ENCODE measurements at regions not wholly inside any gene's neighbourhood (a gene's known extent, or its start where the extent isn't known, plus 50 kb on each side); places are given as distances from the start of the nearest gene placed in this dataset.

DNA sequence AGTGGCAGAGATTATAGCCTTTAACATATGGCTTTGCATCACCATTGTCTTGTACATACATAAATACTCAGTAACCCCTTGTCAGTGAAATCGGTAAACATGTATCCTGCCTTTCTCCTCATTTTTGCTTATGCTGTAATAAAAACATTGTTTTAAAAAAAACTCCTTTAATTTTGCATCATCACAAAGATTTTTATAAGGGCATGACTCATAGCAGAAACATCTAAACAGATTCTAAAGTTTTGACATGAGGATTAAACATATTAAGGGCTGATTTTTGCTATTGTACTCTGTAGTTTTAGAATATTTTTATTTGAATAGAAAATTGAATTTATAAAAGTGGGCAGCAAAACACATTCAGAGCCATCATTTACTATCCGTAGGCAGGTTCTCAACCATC is 275.9 kb downstream of the ZIC4 start:
- intact Hi-C loops (cut with micrococcal nuclease) = no loop called here
- POLR2A ChIA-PET (ENCODE audit: partially characterized antibody) = no interaction called here
- H3K4me1 Mint-ChIP-seq = no peaks in the 10 kb centered on the region
- CTCF ChIA-PET (ENCODE audit: partially characterized antibody) = no interaction called here
- no peaks in the 10 kb centered on the region for H3K9me3 ChIP-seq (ENCODE audit: control insufficient read depth in 1 of 2, low read length in 2 of 2)
- H3K36me3 Mint-ChIP-seq = no peaks in the 10 kb centered on the region
- H3K27ac ChIP-seq (ENCODE audit: low read depth, low read length) = no peak overlapping the region
- no peak overlapping the region for H3K4me3 Mint-ChIP-seq
- no peak overlapping the region for H3K4me3 ChIP-seq (ENCODE audit: low read length in 2 of 2)
- H3K27me3 ChIP-seq (ENCODE audit: insufficient read depth, low read length) = no peaks in the 10 kb centered on the region
- no peaks in the 10 kb centered on the region for H3K27me3 Mint-ChIP-seq
- DNase-seq = no peak
- H3K4me1 ChIP-seq (ENCODE audit: insufficient read depth, low read length) = no peaks in the 10 kb centered on the region
- H3K27ac Mint-ChIP-seq = no peak overlapping the region
- H3K9me3 Mint-ChIP-seq = peaks cover 0 to 16% (median 12%) of the 10 kb centered on the region in 8 donors
- H3K36me3 ChIP-seq (ENCODE audit: insufficient read depth, low read length) = no peaks in the 10 kb centered on the region

DNA sequence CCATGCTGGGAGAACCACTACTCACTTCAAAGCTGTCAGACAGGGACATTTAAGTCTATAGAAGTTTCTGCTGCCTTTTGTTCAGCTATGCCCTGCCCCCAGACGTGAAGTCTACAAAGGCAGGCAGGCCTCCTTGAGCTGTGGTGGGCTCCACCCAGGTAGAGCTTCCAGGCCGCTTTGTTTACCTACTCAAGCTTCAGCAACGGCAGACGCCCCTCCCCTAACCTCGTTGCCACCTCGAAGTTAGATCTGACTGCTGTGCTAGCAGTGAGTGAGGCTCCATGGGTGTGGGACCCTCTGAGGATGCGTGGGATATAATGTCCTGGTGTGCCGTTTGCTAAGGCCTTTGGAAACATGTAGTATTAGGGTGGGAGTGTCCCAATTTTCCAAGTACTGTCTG is 276.7 kb downstream of the ZIC4 start:
- Mint-ChIP-seq H3K36me3 (no peaks in the 10 kb centered on the region), H3K9me3 (peaks cover 0 to 18% (median 11%) of the 10 kb centered on the region in 8 donors), H3K4me1 (no peaks in the 10 kb centered on the region), H3K27me3 (no peaks in the 10 kb centered on the region), H3K4me3 (no peak overlapping the region), H3K27ac (no peak overlapping the region)
- CTCF ChIA-PET (ENCODE audit: partially characterized antibody) = no interaction called here
- no peak overlapping the region for H3K27ac ChIP-seq (ENCODE audit: low read depth, low read length)
- H3K4me3 ChIP-seq (ENCODE audit: low read length in 2 of 2) = no peak overlapping the region
- H3K36me3 ChIP-seq (ENCODE audit: insufficient read depth, low read length) = no peaks in the 10 kb centered on the region
- H3K27me3 ChIP-seq (ENCODE audit: insufficient read depth, low read length) = no peaks in the 10 kb centered on the region
- DNase-seq = no peak
- no peaks in the 10 kb centered on the region for H3K9me3 ChIP-seq (ENCODE audit: control insufficient read depth in 1 of 2, low read length in 2 of 2)
- POLR2A ChIA-PET (ENCODE audit: partially characterized antibody) = no interaction called here
- no peaks in the 10 kb centered on the region for H3K4me1 ChIP-seq (ENCODE audit: insufficient read depth, low read length)
- intact Hi-C loops (cut with micrococcal nuclease) = no loop called here

- intact Hi-C loops (cut with micrococcal nuclease) = no loop called here
- H3K4me3 Mint-ChIP-seq = no peak overlapping the region
- H3K27ac Mint-ChIP-seq = no peak overlapping the region
- no peaks in the 10 kb centered on the region for H3K36me3 Mint-ChIP-seq
- no peak overlapping the region for H3K4me3 ChIP-seq (ENCODE audit: low read length in 2 of 2)
- H3K4me1 ChIP-seq (ENCODE audit: insufficient read depth, low read length) = no peaks in the 10 kb centered on the region
- ChIA-PET POLR2A (ENCODE audit: partially characterized antibody) (no interaction called here), CTCF (ENCODE audit: partially characterized antibody) (no interaction called here)
- H3K9me3 Mint-ChIP-seq = peaks cover 0 to 4% (median 3%) of the 10 kb centered on the region in 8 donors
- H3K27me3 Mint-ChIP-seq = no peaks in the 10 kb centered on the region
- no peaks in the 10 kb centered on the region for H3K4me1 Mint-ChIP-seq
- H3K27me3 ChIP-seq (ENCODE audit: insufficient read depth, low read length) = no peaks in the 10 kb centered on the region
- no peaks in the 10 kb centered on the region for H3K36me3 ChIP-seq (ENCODE audit: insufficient read depth, low read length)
- no peaks in the 10 kb centered on the region for H3K9me3 ChIP-seq (ENCODE audit: control insufficient read depth in 1 of 2, low read length in 2 of 2)
- no peak overlapping the region for H3K27ac ChIP-seq (ENCODE audit: low read depth, low read length)
- no peak for DNase-seq
Observed at GRCh38 chr3:147122350-147122749, 284.0 kb downstream of the ZIC4 start.

DNA sequence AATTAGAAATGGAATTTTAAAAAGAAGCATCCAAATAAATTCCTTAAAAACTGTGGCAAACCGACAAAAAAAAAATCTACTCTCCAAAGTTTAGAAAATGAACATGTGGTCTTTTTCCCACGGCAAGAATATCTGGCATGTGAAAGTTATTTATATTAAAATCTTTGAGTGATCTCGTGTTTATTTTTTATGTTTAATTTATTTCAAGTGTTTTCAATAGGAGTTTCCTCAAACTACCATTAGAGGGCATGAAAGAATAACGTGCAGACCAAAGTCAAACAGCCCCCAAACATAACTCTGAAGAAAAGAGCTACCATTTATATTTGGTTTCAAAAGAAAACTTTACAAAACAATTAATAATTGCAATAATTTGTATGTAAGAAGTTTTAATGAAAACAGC is 286.4 kb downstream of the ZIC4 start:
- ChIA-PET POLR2A (ENCODE audit: partially characterized antibody) (no interaction called here), CTCF (ENCODE audit: partially characterized antibody) (no interaction called here)
- H3K36me3 Mint-ChIP-seq = no peaks in the 10 kb centered on the region
- peaks cover 0 to 3% (median 0%) of the 10 kb centered on the region in 8 donors for H3K9me3 Mint-ChIP-seq
- H3K27ac Mint-ChIP-seq = no peak overlapping the region
- H3K27me3 Mint-ChIP-seq = no peaks in the 10 kb centered on the region
- no peak for DNase-seq
- Histone ChIP-seq H3K27me3 (ENCODE audit: insufficient read depth, low read length) (no peaks in the 10 kb centered on the region), H3K4me1 (ENCODE audit: insufficient read depth, low read length) (no peaks in the 10 kb centered on the region), H3K9me3 (ENCODE audit: control insufficient read depth in 1 of 2, low read length in 2 of 2) (no peaks in the 10 kb centered on the region), H3K4me3 (ENCODE audit: low read length in 2 of 2) (no peak overlapping the region), H3K27ac (ENCODE audit: low read depth, low read length) (no peak overlapping the region), H3K36me3 (ENCODE audit: insufficient read depth, low read length) (no peaks in the 10 kb centered on the region)
- no peak overlapping the region for H3K4me3 Mint-ChIP-seq
- intact Hi-C loops (cut with micrococcal nuclease) = no loop called here
- no peaks in the 10 kb centered on the region for H3K4me1 Mint-ChIP-seq

GRCh38 chr3:147119346-147119745 is 287.0 kb downstream of the ZIC4 start:
- CTCF ChIA-PET (ENCODE audit: partially characterized antibody) = no interaction called here
- H3K27me3 Mint-ChIP-seq = no peaks in the 10 kb centered on the region
- DNase-seq = no peak
- H3K36me3 Mint-ChIP-seq = no peaks in the 10 kb centered on the region
- POLR2A ChIA-PET (ENCODE audit: partially characterized antibody) = no interaction called here
- H3K4me3 Mint-ChIP-seq = no peak overlapping the region
- no peaks in the 10 kb centered on the region for H3K4me1 Mint-ChIP-seq
- Histone ChIP-seq H3K36me3 (ENCODE audit: insufficient read depth, low read length) (no peaks in the 10 kb centered on the region), H3K4me1 (ENCODE audit: insufficient read depth, low read length) (no peaks in the 10 kb centered on the region), H3K27ac (ENCODE audit: low read depth, low read length) (no peak overlapping the region), H3K4me3 (ENCODE audit: low read length in 2 of 2) (no peak overlapping the region), H3K9me3 (ENCODE audit: control insufficient read depth in 1 of 2, low read length in 2 of 2) (no peaks in the 10 kb centered on the region), H3K27me3 (ENCODE audit: insufficient read depth, low read length) (no peaks in the 10 kb centered on the region)
- peaks cover 0 to 3% (median 0%) of the 10 kb centered on the region in 8 donors for H3K9me3 Mint-ChIP-seq
- no peak overlapping the region for H3K27ac Mint-ChIP-seq
- intact Hi-C loops (cut with micrococcal nuclease) = no loop called here

GRCh38 chr3:147118611-147119010 is 287.7 kb downstream of the ZIC4 start:
- H3K27ac ChIP-seq (ENCODE audit: low read depth, low read length) = no peak overlapping the region
- no peaks in the 10 kb centered on the region for H3K27me3 ChIP-seq (ENCODE audit: insufficient read depth, low read length)
- ChIA-PET POLR2A (ENCODE audit: partially characterized antibody) (no interaction called here), CTCF (ENCODE audit: partially characterized antibody) (interaction anchor here (1.0 kb wide), 1 partner anchor 13 kb away, joined by 3 read pairs; no protein-coding TSS in a partner anchor)
- DNase-seq = no peak
- H3K27me3 Mint-ChIP-seq = no peaks in the 10 kb centered on the region
- peaks cover 0 to 3% (median 0%) of the 10 kb centered on the region in 8 donors for H3K9me3 Mint-ChIP-seq
- H3K27ac Mint-ChIP-seq = no peak overlapping the region
- H3K4me1 ChIP-seq (ENCODE audit: insufficient read depth, low read length) = no peaks in the 10 kb centered on the region
- H3K9me3 ChIP-seq (ENCODE audit: control insufficient read depth in 1 of 2, low read length in 2 of 2) = no peaks in the 10 kb centered on the region
- no peak overlapping the region for H3K4me3 ChIP-seq (ENCODE audit: low read length in 2 of 2)
- H3K36me3 ChIP-seq (ENCODE audit: insufficient read depth, low read length) = no peaks in the 10 kb centered on the region
- H3K4me3 Mint-ChIP-seq = no peak overlapping the region
- intact Hi-C loops (cut with micrococcal nuclease) = no loop called here
- no peaks in the 10 kb centered on the region for H3K36me3 Mint-ChIP-seq
- H3K4me1 Mint-ChIP-seq = no peaks in the 10 kb centered on the region

DNA sequence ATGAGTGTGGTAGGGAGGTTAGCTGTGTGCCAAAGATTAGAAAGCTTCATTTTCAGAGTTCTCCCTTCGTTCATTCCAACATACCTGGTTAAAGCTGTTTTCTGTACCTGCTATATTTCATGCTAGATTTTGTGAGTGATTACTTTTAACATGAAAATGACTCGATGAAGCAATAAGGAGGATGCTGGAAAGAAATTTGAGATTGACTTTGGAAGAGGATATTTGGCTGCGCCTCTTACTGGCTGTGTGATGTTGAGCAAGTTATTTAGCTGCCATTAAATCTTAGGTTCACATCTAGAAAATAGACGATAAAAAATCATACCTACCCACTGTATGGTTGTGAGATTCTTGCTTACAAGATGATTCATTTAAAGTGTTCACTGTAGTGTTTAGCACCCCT is 288.7 kb downstream of the ZIC4 start:
- H3K27ac ChIP-seq (ENCODE audit: low read depth, low read length) = no peak overlapping the region
- Mint-ChIP-seq H3K36me3 (no peaks in the 10 kb centered on the region), H3K4me3 (no peak overlapping the region), H3K27ac (no peak overlapping the region), H3K9me3 (peaks cover 0 to 3% (median 0%) of the 10 kb centered on the region in 8 donors), H3K27me3 (no peaks in the 10 kb centered on the region), H3K4me1 (no peaks in the 10 kb centered on the region)
- no peaks in the 10 kb centered on the region for H3K36me3 ChIP-seq (ENCODE audit: insufficient read depth, low read length)
- no peaks in the 10 kb centered on the region for H3K9me3 ChIP-seq (ENCODE audit: control insufficient read depth in 1 of 2, low read length in 2 of 2)
- ChIA-PET CTCF (ENCODE audit: partially characterized antibody) (interaction anchor here (1.0 kb wide), 1 partner anchor 12 kb away, joined by 3 read pairs; no protein-coding TSS in a partner anchor), POLR2A (ENCODE audit: partially characterized antibody) (no interaction called here)
- intact Hi-C loops (cut with micrococcal nuclease) = no loop called here
- no peak overlapping the region for H3K4me3 ChIP-seq (ENCODE audit: low read length in 2 of 2)
- no peak for DNase-seq
- no peaks in the 10 kb centered on the region for H3K27me3 ChIP-seq (ENCODE audit: insufficient read depth, low read length)
- H3K4me1 ChIP-seq (ENCODE audit: insufficient read depth, low read length) = no peaks in the 10 kb centered on the region

Data from CD4-positive, alpha-beta memory T cell (primary cell).